Tibial artery (tissue), 4 donors: ENCODE measurements at regions not wholly inside any gene's neighbourhood (a gene's known extent, or its start where the extent isn't known, plus 50 kb on each side); places are given as distances from the start of the nearest gene placed in this dataset.

Experiments
- DNase-seq, 2 donors: peaks; one replicate each; pipeline ENCODE4 v3.0.0-alpha.2; 2019
- H3K27ac ChIP-seq, 2 donors: fragments of 200-600 bp; sonication (generic) in 1 of 2; 1 replicate in 1 of 2; 2 replicates in 1 of 2; pipeline ENCODE4 v1.5.1; 2018 to 2019; ENCODE audit warnings: mild to moderate bottlenecking in 1 of 2
- H3K27me3 ChIP-seq, 2 donors: fragments of 200-600 bp; sonication (generic) in 1 of 2; one replicate each; pipeline versions ENCODE4 v1.5.1 to v1.6.0; 2016 to 2019
- H3K36me3 ChIP-seq, 3 donors: fragments of 200-600 bp; sonication (generic) in 2 of 3; one replicate each; pipeline ENCODE4 v1.5.1; 2016 to 2019; ENCODE audit warnings: mild to moderate bottlenecking in 2 of 3
- H3K4me1 ChIP-seq, 4 donors: fragments of 200-600 bp; sonication (generic) in 2 of 4; 1 replicate in 3 of 4; 2 replicates in 1 of 4; pipeline ENCODE4 v1.5.1; 2016 to 2019
- H3K4me3 ChIP-seq, 2 donors: fragments of 200-600 bp; sonication (generic) in 1 of 2; 1 replicate in 1 of 2; 2 replicates in 1 of 2; pipeline ENCODE4 v1.5.1; 2018 to 2019; ENCODE audit warnings: mild to moderate bottlenecking in 2 of 2
- H3K9me3 ChIP-seq, 3 donors: fragments of 200-600 bp; sonication (generic) in 1 of 3; one replicate each; pipeline ENCODE4 v1.5.1; 2016 to 2019
- CTCF ChIP-seq, 2 experiments: fragments of 200-600 bp in 1 of 2; fragments of 450-650 bp in 1 of 2; IDR thresholded peaks; one replicate each; pipeline ENCODE4 v1.5.1; 2017 to 2019; ENCODE audit warnings: antibody characterized with exemption in 2 of 2, mild to moderate bottlenecking in 1 of 2, moderate library complexity in 1 of 2
- intact Hi-C: fragments of 100-400 bp; cut with DNase I; formaldehyde crosslinking; loops from one replicate; pipeline ENCODE4 v1.15.0; 2023; ENCODE audit warnings: low total_unique reads

GRCh38 chr4:58541926-58542325 is 1431.7 kb upstream of the IGFBP7 start:
- TF ChIP-seq CTCF (IDR thresholded peaks at IDR 0.05): no peak
- Histone ChIP-seq H3K27me3 (no peaks in the 10 kb centered on the region), H3K4me1 (no peaks in the 10 kb centered on the region)

GRCh38 chr4:58522765-58523382 is 1412.7 kb upstream of the IGFBP7 start:
- Histone ChIP-seq H3K9me3 (no peaks in the 10 kb centered on the region), H3K4me1 (no peaks in the 10 kb centered on the region), H3K36me3 (no peaks in the 10 kb centered on the region), H3K27me3 (no peaks in the 10 kb centered on the region), H3K27ac (no peak overlapping the region), H3K4me3 (no peak overlapping the region)
- intact Hi-C loops: no loop called here
- DNase-seq: no peak
- TF ChIP-seq CTCF (IDR thresholded peaks at IDR 0.05): no peak

More at GRCh38 chr4:58541926-58542325, 1431.7 kb upstream of the IGFBP7 start:
- no peak overlapping the region for H3K4me3 ChIP-seq
- intact Hi-C loops: no loop called here
- DNase-seq: no peak
- no peaks in the 10 kb centered on the region for H3K9me3 ChIP-seq
- H3K27ac ChIP-seq: no peak overlapping the region
- H3K36me3 ChIP-seq: no peaks in the 10 kb centered on the region

GRCh38 chr4:58515226-58515625 is 1405.0 kb upstream of the IGFBP7 start:
- H3K9me3 ChIP-seq: no peaks in the 10 kb centered on the region
- intact Hi-C loops: no loop called here
- DNase-seq: no peak
- H3K4me3 ChIP-seq: no peak overlapping the region
- H3K27me3 ChIP-seq: no peaks in the 10 kb centered on the region
- no peak for TF ChIP-seq CTCF (IDR thresholded peaks at IDR 0.05)
- no peak overlapping the region for H3K27ac ChIP-seq
- peaks cover 0 to 5% (median 1%) of the 10 kb centered on the region in 4 donors for H3K4me1 ChIP-seq
- H3K36me3 ChIP-seq: no peaks in the 10 kb centered on the region

GRCh38 chr4:58514299-58514698 is 1404.1 kb upstream of the IGFBP7 start:
- H3K4me3 ChIP-seq: no peak overlapping the region
- no peaks in the 10 kb centered on the region for H3K9me3 ChIP-seq
- no peaks in the 10 kb centered on the region for H3K36me3 ChIP-seq
- peaks cover 0 to 5% (median 1%) of the 10 kb centered on the region in 4 donors for H3K4me1 ChIP-seq
- intact Hi-C loops: no loop called here
- no peak for TF ChIP-seq CTCF (IDR thresholded peaks at IDR 0.05)
- H3K27ac ChIP-seq: no peak overlapping the region
- no peaks in the 10 kb centered on the region for H3K27me3 ChIP-seq
- DNase-seq: no peak

DNA sequence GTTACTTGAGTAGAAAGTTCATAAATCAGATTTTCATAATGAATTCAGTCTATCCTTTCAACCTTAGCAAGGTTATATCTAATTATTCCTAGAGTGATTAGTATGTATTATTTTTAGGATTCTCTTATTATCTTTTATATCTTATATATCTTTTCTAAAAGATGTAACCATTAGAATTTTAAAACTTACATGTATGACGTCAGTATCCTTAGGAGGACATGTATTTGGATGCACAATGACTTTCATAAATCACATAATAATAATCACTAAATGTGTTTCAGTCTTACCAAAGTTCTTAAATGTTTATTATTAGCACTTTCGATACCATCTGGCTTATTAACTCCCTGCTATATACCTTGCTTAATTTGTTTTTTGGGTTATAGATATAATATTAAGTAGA is 1400.5 kb upstream of the IGFBP7 start:
- Histone ChIP-seq H3K4me3 (no peak overlapping the region), H3K27ac (no peak overlapping the region), H3K9me3 (no peaks in the 10 kb centered on the region), H3K4me1 (peaks cover 0 to 5% (median 1%) of the 10 kb centered on the region in 4 donors), H3K27me3 (no peaks in the 10 kb centered on the region), H3K36me3 (no peaks in the 10 kb centered on the region)
- no peak for TF ChIP-seq CTCF (IDR thresholded peaks at IDR 0.05)
- no peak for DNase-seq
- intact Hi-C loops: no loop called here

- intact Hi-C loops: no loop called here
- TF ChIP-seq CTCF (IDR thresholded peaks at IDR 0.05): no peak
- H3K4me1 ChIP-seq: peaks cover 0 to 4% (median 0%) of the 10 kb centered on the region in 4 donors
- H3K27ac ChIP-seq: no peak overlapping the region
- no peaks in the 10 kb centered on the region for H3K36me3 ChIP-seq
- no peaks in the 10 kb centered on the region for H3K9me3 ChIP-seq
- H3K4me3 ChIP-seq: no peak overlapping the region
- H3K27me3 ChIP-seq: no peaks in the 10 kb centered on the region
- DNase-seq: no peak
Observed at GRCh38 chr4:58507079-58507478, 1396.9 kb upstream of the IGFBP7 start.
